Superior temporal gyrus (tissue), 1 donor: ENCODE measurements at regions not wholly inside any gene's neighbourhood (a gene's known extent, or its start where the extent isn't known, plus 50 kb on each side); places are given as distances from the start of the nearest gene placed in this dataset.

Source experiments
- DNase-seq: peaks from one replicate; pipeline ENCODE4 v3.0.0-alpha.2; 2016; ENCODE audit errors: extremely low spot score

DNA sequence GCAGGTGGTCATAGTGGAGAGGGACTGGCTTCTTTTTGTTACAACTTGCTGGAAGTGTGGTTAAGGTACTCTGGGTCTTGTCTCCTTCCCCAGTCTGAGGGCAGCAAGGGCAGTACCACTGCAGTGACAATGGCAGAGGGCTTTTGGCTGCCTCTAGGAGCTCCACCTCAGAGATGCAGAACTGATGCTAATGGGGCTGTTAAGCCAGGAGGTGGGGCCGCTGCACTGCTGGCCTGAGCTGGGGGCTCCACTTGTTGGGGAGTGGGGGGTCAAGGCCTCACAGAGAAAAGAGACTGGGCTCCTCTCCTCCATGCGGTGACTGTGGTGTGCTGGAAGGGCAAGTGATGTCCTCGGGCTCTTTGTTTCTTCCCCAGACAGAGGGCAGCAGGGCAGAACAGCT is 135.7 kb downstream of the DSEL start:
- DNase-seq: no peak

GRCh38 chr18:67379981-67380380 is 136.5 kb downstream of the DSEL start:
- no peak for DNase-seq

DNA sequence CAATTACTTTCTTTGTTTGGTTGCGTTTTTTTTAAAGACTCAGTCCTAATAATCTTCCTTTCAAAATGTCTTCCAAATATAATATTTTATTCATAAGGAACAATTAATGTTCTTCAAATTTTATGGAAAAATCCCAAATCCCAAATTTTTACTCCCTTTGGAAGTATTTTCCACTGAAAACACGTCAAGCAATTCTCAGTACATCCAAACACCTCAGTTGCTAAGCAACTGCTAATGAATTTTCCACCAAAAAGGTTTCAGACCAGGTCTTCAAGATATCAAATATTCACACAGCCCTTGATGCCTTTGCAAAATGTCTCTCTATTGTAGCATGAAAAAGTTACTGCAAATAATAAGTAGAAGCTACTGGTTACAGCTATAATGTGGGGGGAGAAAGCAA is 140.1 kb downstream of the DSEL start:
- DNase-seq: no peak

GRCh38 chr18:67373636-67374035 is 142.9 kb downstream of the DSEL start:
- no peak for DNase-seq

- DNase-seq: no peak
Observed at GRCh38 chr18:67367540-67367939, 149.0 kb downstream of the DSEL start.

GRCh38 chr18:67363694-67364093 is 152.8 kb downstream of the DSEL start:
- DNase-seq: no peak

DNA sequence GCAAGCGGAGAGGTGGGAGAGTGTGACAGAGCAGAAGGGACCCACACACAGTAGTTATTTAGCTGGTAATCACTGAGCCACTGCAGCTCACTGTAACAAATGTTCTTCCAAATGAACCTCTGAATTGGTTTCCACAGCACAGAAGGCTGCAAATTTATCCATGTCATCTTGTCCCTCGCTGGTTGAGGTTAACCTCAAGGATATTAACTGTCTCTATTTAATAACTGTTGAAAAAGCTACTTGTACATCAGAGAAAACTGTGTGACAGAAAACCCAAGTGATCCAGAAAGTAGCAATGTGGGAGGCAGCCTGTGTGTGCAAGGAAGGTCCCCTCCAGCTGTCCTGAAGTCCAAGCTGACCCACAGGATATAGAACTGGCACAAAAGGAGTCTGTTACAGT is 153.6 kb downstream of the DSEL start:
- no peak for DNase-seq

GRCh38 chr18:67359873-67360838 is 156.4 kb downstream of the DSEL start:
- DNase-seq: peak; percentile 78

- DNase-seq: no peak
Observed at GRCh38 chr18:67358947-67359346, 157.6 kb downstream of the DSEL start.

GRCh38 chr18:67354692-67355091 is 161.8 kb downstream of the DSEL start:
- DNase-seq: no peak

DNA sequence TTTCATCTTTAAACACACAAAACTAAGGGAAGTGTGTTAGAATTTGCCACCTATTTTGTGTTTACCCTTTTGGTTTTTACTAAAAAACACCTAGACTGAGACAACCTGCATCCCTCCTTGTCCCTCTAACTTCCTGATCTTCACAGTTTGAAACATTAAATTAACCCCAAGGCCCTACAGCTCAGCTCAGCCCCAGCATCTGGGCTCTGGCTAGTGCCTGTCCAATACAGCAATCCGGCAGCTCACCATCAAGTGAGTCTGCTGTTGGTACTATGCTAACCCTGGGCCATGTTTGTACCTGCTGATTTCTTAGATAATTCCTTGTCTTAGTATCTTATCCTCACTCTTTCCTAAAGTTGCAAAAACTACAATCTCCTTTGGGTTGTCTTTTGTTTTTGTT is 162.4 kb downstream of the DSEL start:
- no peak for DNase-seq

GRCh38 chr18:67347438-67347837 is 169.1 kb downstream of the DSEL start:
- DNase-seq: no peak

DNA sequence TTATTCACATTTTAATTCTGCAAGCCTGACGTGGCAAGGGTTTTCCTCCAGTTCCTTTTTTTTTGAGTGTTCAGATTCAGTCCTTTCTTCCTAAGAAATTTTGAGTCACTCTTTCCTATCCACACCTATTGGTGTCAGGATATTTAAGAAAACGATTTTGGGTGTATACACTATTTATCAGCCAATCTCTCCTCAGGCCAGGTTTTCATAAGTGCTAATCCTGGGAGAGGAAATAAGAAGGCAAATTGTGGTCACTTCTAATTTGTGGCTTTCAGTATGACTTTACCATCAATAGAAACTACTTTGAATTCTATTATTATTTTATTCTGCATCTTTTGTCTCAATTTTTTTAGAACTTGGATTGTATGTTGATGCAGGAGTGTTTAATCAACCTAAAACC is 174.4 kb downstream of the DSEL start:
- no peak for DNase-seq

GRCh38 chr18:67337696-67338095 is 178.8 kb downstream of the DSEL start:
- no peak for DNase-seq

DNA sequence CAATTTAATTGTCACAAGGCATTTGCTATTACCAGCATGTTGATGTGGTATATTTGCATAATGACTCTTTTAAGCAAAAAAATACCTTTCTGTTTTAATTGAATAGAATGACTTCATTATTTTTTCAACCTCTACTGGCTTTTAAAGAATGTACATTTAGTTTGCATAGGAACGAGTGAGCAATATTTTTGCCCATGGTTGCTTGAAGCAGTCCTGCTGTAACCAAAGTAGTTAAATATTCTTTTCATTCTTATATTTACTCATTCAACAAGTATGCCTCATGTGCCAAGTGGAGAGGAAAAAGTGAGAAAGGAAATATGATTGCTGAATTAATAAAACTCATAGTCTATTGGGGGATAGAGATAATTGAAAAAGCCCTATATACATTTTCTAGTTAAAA is 184.7 kb downstream of the DSEL start:
- DNase-seq: no peak

GRCh38 chr18:67319109-67319508 is 197.4 kb downstream of the DSEL start:
- DNase-seq: no peak

GRCh38 chr18:67318651-67319050 is 197.9 kb downstream of the DSEL start:
- no peak for DNase-seq

- no peak for DNase-seq
Observed at GRCh38 chr18:67310826-67311225, 205.7 kb downstream of the DSEL start.

DNA sequence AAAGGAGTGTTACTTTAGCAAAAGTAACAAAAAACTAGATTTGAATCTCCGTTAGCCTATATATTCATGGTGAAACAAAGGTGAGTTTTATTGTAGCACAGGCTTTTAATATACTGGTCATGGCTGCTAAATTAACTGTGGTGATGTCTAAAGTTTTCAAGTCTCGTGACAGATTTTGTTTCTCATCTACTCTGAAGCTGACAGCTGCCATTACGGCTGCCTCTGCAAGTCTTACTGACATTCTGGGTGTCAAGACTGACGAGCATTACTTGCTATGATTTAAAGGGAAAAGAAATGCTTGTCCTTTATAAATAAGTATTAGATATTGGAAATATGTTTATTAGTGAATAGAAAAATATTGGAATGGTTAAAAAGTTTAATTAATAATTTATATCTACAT is 207.7 kb downstream of the DSEL start:
- DNase-seq: no peak

DNA sequence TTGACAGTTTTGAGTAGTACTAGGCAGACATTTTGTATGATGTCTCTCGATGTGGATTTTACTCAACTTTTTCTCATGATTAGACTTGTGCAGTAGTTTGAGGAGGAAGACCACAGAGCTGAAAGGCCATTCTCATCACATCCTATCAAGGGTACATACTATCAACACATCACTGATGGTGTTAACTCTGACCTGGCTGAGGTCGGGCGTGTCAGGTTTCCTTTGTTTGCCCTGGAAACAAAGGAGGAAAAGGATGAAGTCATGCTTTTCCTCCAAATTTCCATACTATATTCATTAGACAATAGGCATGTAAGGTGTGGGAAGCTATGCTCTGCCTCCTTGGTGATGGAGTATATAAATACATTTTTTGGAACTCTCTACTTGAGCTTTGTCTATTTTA is 211.1 kb downstream of the DSEL start:
- no peak for DNase-seq

DNA sequence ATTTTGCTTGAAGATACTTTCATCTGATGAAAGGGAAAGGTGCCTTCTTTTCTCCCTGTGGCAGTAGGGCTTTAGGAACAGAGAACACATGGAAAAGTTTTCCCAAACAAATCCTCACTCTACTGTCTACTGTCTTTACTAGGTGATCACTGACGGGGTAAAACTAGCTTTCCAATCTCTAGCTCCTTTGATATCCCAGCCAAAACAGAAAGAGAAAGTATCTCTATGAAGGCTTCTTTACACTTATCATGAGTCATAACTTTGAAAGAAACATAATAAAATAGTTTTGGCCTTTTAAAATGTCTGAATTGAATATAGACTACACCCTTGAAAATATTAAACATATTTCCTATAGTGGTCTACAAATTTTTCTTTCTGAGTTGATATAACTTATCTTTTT is 214.5 kb downstream of the DSEL start:
- DNase-seq: no peak

GRCh38 chr18:67301592-67301991 is 214.9 kb downstream of the DSEL start:
- DNase-seq: no peak

DNA sequence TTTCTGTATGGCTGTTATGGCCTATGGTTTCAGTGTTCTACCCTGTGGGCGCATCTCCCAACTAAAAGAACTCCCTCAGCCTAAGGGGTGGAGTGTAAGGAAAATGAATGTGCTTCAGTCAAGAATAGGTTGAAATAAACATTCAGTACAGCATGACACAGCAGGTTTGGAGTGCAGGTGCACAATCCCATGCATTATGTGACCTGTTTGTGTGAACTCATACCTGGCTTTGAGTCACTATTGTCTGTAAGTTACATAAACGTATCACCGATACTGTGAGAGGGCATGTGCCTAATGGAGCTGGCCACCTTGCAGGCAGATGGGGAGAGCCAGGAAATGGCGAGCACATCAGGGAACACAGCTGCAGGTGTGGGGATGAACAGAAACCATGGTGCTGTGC is 216.0 kb downstream of the DSEL start:
- DNase-seq: no peak

DNA sequence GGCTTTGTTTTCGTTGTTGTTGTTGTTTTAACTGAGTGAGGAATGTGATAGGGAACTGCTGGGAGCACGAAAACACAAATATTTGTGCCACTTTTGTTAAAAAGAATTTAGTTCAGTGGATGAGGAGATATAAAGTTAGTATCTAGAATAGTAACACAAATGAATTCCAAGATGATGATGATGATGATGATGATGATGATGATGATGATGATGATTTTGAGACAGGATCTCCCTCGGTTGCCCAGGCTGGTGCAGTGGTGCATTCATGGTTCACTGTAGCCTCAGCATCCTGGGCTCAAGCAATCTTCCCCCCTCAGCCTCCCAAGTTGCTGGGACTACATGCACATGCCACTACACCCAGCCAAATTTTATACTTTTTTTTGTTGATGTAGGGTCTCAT is 223.7 kb downstream of the DSEL start:
- no peak for DNase-seq
